ENCODE measurements at regions not wholly inside any gene's neighbourhood (a gene's known extent, or its start where the extent isn't known, plus 50 kb on each side); places are given as distances from the start of the nearest gene placed in this dataset.

DNA sequence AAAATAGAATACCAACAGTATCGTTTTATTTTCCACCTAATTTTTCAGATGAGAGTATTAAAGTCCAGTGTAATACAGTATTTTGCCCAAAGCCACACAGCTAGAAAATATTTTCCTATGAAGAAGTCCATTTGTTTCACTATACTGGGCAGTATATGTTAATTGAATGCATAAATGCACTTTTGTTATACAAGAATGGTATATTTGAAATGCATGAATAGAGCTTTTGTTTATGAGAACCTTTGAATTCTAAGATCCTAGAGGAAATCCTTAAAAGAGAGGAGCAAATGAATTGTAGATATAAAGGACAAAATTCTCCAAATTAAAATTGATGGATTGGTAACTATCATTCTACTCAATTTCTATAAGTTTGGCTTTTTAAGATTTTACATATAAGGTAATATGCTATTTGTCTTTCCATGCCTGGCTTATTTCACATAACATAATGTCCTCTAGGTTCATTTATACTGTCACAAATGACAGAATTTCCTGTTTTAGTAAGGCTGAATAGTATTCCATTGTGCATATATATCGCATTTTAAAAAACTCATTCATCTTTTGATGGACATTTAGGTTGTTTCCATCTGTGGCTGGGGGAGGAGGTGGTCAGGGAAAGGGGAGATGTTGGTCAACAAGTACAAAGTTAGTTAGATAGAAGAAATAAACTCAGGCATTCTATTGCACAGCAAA is 136.6 kb upstream of the DCN start:
- TF ChIP-seq POLR2A (IDR thresholded peaks at IDR 0.05) (no peak), CTCF (IDR thresholded peaks at IDR 0.05) (no peak)
- intact Hi-C loops (cut with DNase I; ENCODE audit: low total_unique reads): no loop called here
- H3K27ac ChIP-seq: no peak overlapping the region
- H3K9me3 ChIP-seq: no peaks in the 10 kb centered on the region
- H3K4me1 ChIP-seq: no peaks in the 10 kb centered on the region
- no peaks in the 10 kb centered on the region for H3K27me3 ChIP-seq
- no peak overlapping the region for H3K4me3 ChIP-seq
- no peaks in the 10 kb centered on the region for H3K36me3 ChIP-seq
- no peak for DNase-seq

- H3K27ac ChIP-seq: peak overlapping the region; percentile 33 to 60
- no peaks in the 10 kb centered on the region for H3K27me3 ChIP-seq
- intact Hi-C loops (cut with DNase I; ENCODE audit: low total_unique reads): no loop called here
- no peaks in the 10 kb centered on the region for H3K9me3 ChIP-seq
- no peak for DNase-seq
- no peak overlapping the region for H3K4me3 ChIP-seq
- H3K4me1 ChIP-seq: no peaks in the 10 kb centered on the region
- no peaks in the 10 kb centered on the region for H3K36me3 ChIP-seq
- TF ChIP-seq POLR2A (IDR thresholded peaks at IDR 0.05): no peak
- no peak for TF ChIP-seq CTCF (IDR thresholded peaks at IDR 0.05)
Observed at GRCh38 chr12:91317306-91317705, 134.7 kb upstream of the DCN start.

DNA sequence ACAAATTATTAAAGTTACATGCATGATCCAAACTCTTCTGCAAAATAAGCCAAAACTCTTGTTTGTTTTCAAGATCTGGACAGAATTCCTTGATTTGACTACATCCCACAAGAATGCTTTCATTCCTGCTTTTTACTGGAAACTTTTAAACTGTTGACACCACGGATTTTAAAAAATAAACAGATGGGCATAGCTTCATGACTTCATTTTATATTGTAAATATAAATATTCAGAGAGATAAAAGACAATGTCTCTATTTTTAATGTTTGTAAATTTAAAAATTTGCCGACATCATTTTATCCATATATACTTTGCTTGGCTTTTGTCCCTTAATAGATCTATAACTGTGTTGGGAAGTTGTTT is 134.3 kb upstream of the DCN start:
- no peak for DNase-seq
- Histone ChIP-seq H3K36me3 (no peaks in the 10 kb centered on the region), H3K4me3 (no peak overlapping the region), H3K4me1 (no peaks in the 10 kb centered on the region), H3K9me3 (no peaks in the 10 kb centered on the region), H3K27me3 (no peaks in the 10 kb centered on the region), H3K27ac (peak overlapping the region; percentile 33 to 60)
- intact Hi-C loops (cut with DNase I; ENCODE audit: low total_unique reads): no loop called here
- TF ChIP-seq POLR2A (IDR thresholded peaks at IDR 0.05) (no peak), CTCF (IDR thresholded peaks at IDR 0.05) (no peak)

DNA sequence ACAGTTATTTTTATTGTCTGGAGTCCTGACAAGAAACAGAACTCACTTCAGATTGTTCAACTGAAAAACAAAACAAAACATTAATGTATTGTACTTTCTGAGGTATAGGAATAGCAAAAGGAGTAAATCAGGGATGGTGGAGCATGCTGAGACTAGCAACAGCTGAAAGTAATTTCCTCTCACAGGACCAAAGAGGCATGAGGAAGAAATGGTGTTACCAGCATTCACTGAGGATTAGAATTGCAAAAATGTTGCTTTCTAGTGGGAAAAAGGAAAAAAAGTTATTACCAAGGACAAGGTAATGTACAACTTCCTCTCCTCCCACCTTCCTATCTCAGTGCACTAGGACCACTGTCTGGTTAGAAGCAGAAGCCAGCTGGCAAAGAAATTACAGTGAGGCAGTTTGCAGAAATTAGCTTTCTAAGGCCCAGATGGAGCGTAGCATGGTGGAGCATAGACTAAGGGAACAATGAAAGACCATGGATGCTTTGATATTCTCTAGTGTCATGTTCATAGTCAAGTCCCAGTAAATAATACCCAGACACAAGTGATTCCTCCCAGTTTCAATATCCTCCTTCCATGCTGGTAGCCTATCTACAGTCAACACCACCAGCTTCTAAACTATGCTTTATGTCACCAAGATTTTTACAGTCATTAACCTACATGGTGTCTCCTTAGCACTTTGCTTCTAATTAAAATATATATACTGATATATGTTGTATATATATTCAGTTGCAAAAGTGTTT is 133.7 kb upstream of the DCN start:
- no peak overlapping the region for H3K4me3 ChIP-seq
- H3K27ac ChIP-seq: peak overlapping the region; percentile 29 to 60
- TF ChIP-seq POLR2A (IDR thresholded peaks at IDR 0.05) (no peak), CTCF (IDR thresholded peaks at IDR 0.05) (no peak)
- no peaks in the 10 kb centered on the region for H3K36me3 ChIP-seq
- no peaks in the 10 kb centered on the region for H3K27me3 ChIP-seq
- intact Hi-C loops (cut with DNase I; ENCODE audit: low total_unique reads): no loop called here
- peaks cover 0 to under 1% of the 10 kb centered on the region in 2 donors for H3K4me1 ChIP-seq
- no peaks in the 10 kb centered on the region for H3K9me3 ChIP-seq
- DNase-seq: no peak

DNA sequence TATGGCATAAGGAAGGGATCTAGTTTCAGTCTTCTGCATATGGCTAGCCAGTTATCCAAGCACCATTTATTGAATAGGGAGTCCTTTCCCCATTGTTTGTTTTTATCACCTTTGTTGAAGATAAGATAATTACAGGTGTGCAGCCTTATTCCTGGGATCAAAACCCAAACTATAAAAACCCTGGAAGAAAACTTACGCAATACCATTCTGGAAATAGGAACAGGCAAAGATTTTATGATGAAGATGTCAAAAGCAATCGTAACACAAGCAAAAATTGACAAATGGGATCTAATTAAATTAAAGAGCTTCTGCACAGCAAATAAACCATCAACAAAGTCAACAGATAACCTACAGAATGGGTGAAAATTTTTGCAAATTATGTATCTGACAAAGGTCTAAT is 128.5 kb upstream of the DCN start:
- Histone ChIP-seq H3K36me3 (no peaks in the 10 kb centered on the region), H3K27me3 (no peaks in the 10 kb centered on the region), H3K27ac (peak overlapping the region in 1 of 2 donors; percentile 25), H3K4me3 (no peak overlapping the region), H3K4me1 (peaks cover 0 to 13% of the 10 kb centered on the region in 2 donors), H3K9me3 (no peaks in the 10 kb centered on the region)
- TF ChIP-seq POLR2A (IDR thresholded peaks at IDR 0.05): no peak
- no peak for TF ChIP-seq CTCF (IDR thresholded peaks at IDR 0.05)
- DNase-seq: no peak
- intact Hi-C loops (cut with DNase I; ENCODE audit: low total_unique reads): no loop called here

All from uterus (tissue), 3 donors.